ENCODE measurements at regions not wholly inside any gene's neighbourhood (a gene's known extent, or its start where the extent isn't known, plus 50 kb on each side); places are given as distances from the start of the nearest gene placed in this dataset.

- TF ChIP-seq, protein P1, sequence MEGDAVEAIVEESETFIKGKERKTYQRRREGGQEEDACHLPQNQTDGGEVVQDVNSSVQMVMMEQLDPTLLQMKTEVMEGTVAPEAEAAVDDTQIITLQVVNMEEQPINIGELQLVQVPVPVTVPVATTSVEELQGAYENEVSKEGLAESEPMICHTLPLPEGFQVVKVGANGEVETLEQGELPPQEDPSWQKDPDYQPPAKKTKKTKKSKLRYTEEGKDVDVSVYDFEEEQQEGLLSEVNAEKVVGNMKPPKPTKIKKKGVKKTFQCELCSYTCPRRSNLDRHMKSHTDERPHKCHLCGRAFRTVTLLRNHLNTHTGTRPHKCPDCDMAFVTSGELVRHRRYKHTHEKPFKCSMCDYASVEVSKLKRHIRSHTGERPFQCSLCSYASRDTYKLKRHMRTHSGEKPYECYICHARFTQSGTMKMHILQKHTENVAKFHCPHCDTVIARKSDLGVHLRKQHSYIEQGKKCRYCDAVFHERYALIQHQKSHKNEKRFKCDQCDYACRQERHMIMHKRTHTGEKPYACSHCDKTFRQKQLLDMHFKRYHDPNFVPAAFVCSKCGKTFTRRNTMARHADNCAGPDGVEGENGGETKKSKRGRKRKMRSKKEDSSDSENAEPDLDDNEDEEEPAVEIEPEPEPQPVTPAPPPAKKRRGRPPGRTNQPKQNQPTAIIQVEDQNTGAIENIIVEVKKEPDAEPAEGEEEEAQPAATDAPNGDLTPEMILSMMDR (IDR thresholded peaks at IDR 0.05; ENCODE audit: insufficient read depth, low read length, poor library complexity, severe bottlenecking): no peak
- TF ChIP-seq EZH2phosphoT487 (conservative IDR thresholded peaks at IDR 0.05; ENCODE audit: low read length): no peak
Measured at GRCh38 chr14:61928300-61928699, 166.1 kb downstream of the SNAPC1 start.

Data from SU-DHL-6 (cell line).